ENCODE measurements at regions not wholly inside any gene's neighbourhood (a gene's known extent, or its start where the extent isn't known, plus 50 kb on each side); places are given as distances from the start of the nearest gene placed in this dataset.

GRCh38 chr3:117135207-117135606, 425.6 kb downstream of the TUSC7 start:
- no peaks in the 10 kb centered on the region for H3K27me3 ChIP-seq (ENCODE audit: insufficient read depth, low read length)
- no peak overlapping the region for H3K9ac ChIP-seq (ENCODE audit: low read depth, low read length)
- H3K4me3 ChIP-seq (ENCODE audit: low read length), result no peak overlapping the region
- no peak overlapping the region for H3K27ac ChIP-seq (ENCODE audit: low read length)
- H3K36me3 ChIP-seq (ENCODE audit: insufficient read depth, low read depth, low read length), result no peaks in the 10 kb centered on the region
- H3K4me1 ChIP-seq (ENCODE audit: insufficient read depth, low read length), result no peaks in the 10 kb centered on the region
- H3K9me3 ChIP-seq (ENCODE audit: insufficient read depth, low read depth, low read length), result no peaks in the 10 kb centered on the region

DNA sequence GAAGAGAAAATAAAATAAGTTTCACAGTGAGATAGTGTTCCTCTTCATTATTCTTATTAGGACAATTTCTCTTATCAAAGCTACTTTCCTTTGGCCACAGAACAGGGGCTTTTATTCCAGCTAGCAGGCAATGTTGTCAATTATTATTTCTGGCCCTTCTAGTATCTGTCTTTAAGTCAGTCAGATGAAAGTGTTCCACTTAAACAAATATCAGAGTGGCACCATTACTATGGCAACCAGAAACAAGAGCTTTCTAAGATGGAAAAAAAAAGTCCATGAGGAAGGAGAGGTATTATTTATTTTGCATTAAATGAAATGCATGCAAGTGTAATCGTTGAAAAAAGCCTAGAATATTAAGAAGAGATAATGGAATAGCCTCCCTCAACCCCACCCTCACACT, 426.4 kb downstream of the TUSC7 start:
- Histone ChIP-seq H3K9me3 (ENCODE audit: insufficient read depth, low read depth, low read length) (no peaks in the 10 kb centered on the region), H3K4me3 (ENCODE audit: low read length) (no peak overlapping the region), H3K9ac (ENCODE audit: low read depth, low read length) (no peak overlapping the region), H3K36me3 (ENCODE audit: insufficient read depth, low read depth, low read length) (no peaks in the 10 kb centered on the region), H3K4me1 (ENCODE audit: insufficient read depth, low read length) (no peaks in the 10 kb centered on the region), H3K27ac (ENCODE audit: low read length) (no peak overlapping the region), H3K27me3 (ENCODE audit: insufficient read depth, low read length) (no peaks in the 10 kb centered on the region)

DNA sequence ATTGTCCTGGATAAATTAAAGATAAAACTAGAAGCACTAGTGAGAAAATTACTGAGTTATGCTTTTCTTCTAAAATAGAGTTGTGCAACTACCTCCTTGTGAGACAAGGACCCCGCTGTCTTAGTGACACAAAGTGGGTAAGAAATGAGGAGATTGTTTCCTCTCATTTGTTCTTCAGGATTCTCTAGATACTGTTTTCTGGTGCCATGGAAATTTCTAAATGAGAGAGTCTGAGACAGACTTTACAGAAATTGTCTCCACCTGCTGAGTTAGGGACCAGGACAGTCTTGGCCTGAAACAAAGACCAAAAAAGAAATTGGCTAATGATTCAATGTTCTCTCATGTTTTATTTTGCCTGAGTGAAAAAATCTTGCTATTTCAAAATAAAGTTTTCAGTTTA, 427.5 kb downstream of the TUSC7 start:
- no peak overlapping the region for H3K27ac ChIP-seq (ENCODE audit: low read length)
- no peaks in the 10 kb centered on the region for H3K9me3 ChIP-seq (ENCODE audit: insufficient read depth, low read depth, low read length)
- no peak overlapping the region for H3K4me3 ChIP-seq (ENCODE audit: low read length)
- H3K27me3 ChIP-seq (ENCODE audit: insufficient read depth, low read length), result no peaks in the 10 kb centered on the region
- H3K36me3 ChIP-seq (ENCODE audit: insufficient read depth, low read depth, low read length), result no peaks in the 10 kb centered on the region
- H3K9ac ChIP-seq (ENCODE audit: low read depth, low read length), result no peak overlapping the region
- H3K4me1 ChIP-seq (ENCODE audit: insufficient read depth, low read length), result no peaks in the 10 kb centered on the region

DNA sequence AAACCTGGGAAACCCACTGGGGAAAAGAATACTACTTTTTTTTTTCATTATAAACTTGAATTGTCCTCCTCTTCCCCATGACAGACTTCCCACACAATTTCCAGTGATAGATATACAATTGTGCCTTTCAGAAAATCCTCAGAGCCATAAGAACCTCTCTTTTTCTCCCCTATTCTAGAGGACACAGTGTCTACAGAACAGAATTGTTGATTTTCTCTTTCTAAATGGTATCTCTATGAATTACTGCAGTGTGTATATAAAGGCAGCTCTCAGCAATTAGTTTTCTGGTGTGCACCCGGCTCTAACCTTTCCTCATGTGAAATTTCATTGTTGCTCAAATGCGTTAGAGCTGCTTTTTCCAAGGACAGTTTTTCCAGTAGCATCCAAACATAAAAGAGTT, 430.1 kb downstream of the TUSC7 start:
- no peaks in the 10 kb centered on the region for H3K4me1 ChIP-seq (ENCODE audit: insufficient read depth, low read length)

GRCh38 chr3:117141812-117142211, 432.2 kb downstream of the TUSC7 start:
- Histone ChIP-seq H3K36me3 (ENCODE audit: insufficient read depth, low read depth, low read length) (no peaks in the 10 kb centered on the region), H3K9ac (ENCODE audit: low read depth, low read length) (no peak overlapping the region), H3K27ac (ENCODE audit: low read length) (no peak overlapping the region), H3K4me1 (ENCODE audit: insufficient read depth, low read length) (peaks cover 7% of the 10 kb centered on the region; the same call in 1 of the 2 replicates), H3K9me3 (ENCODE audit: insufficient read depth, low read depth, low read length) (no peaks in the 10 kb centered on the region), H3K27me3 (ENCODE audit: insufficient read depth, low read length) (no peaks in the 10 kb centered on the region), H3K4me3 (ENCODE audit: low read length) (no peak overlapping the region)

More for the DNA sequence above, 430.1 kb downstream of the TUSC7 start:
- Histone ChIP-seq H3K9ac (ENCODE audit: low read depth, low read length) (no peak overlapping the region), H3K36me3 (ENCODE audit: insufficient read depth, low read depth, low read length) (no peaks in the 10 kb centered on the region), H3K9me3 (ENCODE audit: insufficient read depth, low read depth, low read length) (no peaks in the 10 kb centered on the region), H3K27ac (ENCODE audit: low read length) (no peak overlapping the region), H3K27me3 (ENCODE audit: insufficient read depth, low read length) (no peaks in the 10 kb centered on the region), H3K4me3 (ENCODE audit: low read length) (no peak overlapping the region)

GRCh38 chr3:117144853-117145252, 435.3 kb downstream of the TUSC7 start:
- Histone ChIP-seq H3K4me1 (ENCODE audit: insufficient read depth, low read length) (peaks cover 14% of the 10 kb centered on the region; the same call in 1 of the 2 replicates), H3K27me3 (ENCODE audit: insufficient read depth, low read length) (no peaks in the 10 kb centered on the region), H3K27ac (ENCODE audit: low read length) (no peak overlapping the region), H3K9me3 (ENCODE audit: insufficient read depth, low read depth, low read length) (no peaks in the 10 kb centered on the region), H3K36me3 (ENCODE audit: insufficient read depth, low read depth, low read length) (no peaks in the 10 kb centered on the region), H3K4me3 (ENCODE audit: low read length) (no peak overlapping the region), H3K9ac (ENCODE audit: low read depth, low read length) (no peak overlapping the region)

- H3K4me1 ChIP-seq (ENCODE audit: insufficient read depth, low read length), result peaks cover 16% of the 10 kb centered on the region; the same call in 1 of the 2 replicates
- H3K9ac ChIP-seq (ENCODE audit: low read depth, low read length), result no peak overlapping the region
- no peaks in the 10 kb centered on the region for H3K27me3 ChIP-seq (ENCODE audit: insufficient read depth, low read length)
- H3K27ac ChIP-seq (ENCODE audit: low read length), result no peak overlapping the region
- no peak overlapping the region for H3K4me3 ChIP-seq (ENCODE audit: low read length)
- no peaks in the 10 kb centered on the region for H3K9me3 ChIP-seq (ENCODE audit: insufficient read depth, low read depth, low read length)
- no peaks in the 10 kb centered on the region for H3K36me3 ChIP-seq (ENCODE audit: insufficient read depth, low read depth, low read length)
These were observed 436.1 kb downstream of the TUSC7 start for GRCh38 chr3:117145677-117146076.

- no peak overlapping the region for H3K4me3 ChIP-seq (ENCODE audit: low read length)
- H3K36me3 ChIP-seq (ENCODE audit: insufficient read depth, low read depth, low read length), result no peaks in the 10 kb centered on the region
- no peaks in the 10 kb centered on the region for H3K9me3 ChIP-seq (ENCODE audit: insufficient read depth, low read depth, low read length)
- no peak overlapping the region for H3K27ac ChIP-seq (ENCODE audit: low read length)
- H3K4me1 ChIP-seq (ENCODE audit: insufficient read depth, low read length), result peaks cover 16% of the 10 kb centered on the region; the same call in 1 of the 2 replicates
- H3K27me3 ChIP-seq (ENCODE audit: insufficient read depth, low read length), result no peaks in the 10 kb centered on the region
- no peak overlapping the region for H3K9ac ChIP-seq (ENCODE audit: low read depth, low read length)
These were observed 437.0 kb downstream of the TUSC7 start for GRCh38 chr3:117146571-117146970.

GRCh38 chr3:117149584-117149983, 440.0 kb downstream of the TUSC7 start:
- Histone ChIP-seq H3K27ac (ENCODE audit: low read length) (no peak overlapping the region), H3K9me3 (ENCODE audit: insufficient read depth, low read depth, low read length) (no peaks in the 10 kb centered on the region), H3K27me3 (ENCODE audit: insufficient read depth, low read length) (no peaks in the 10 kb centered on the region), H3K4me1 (ENCODE audit: insufficient read depth, low read length) (peaks cover 19% of the 10 kb centered on the region; the same call in 1 of the 2 replicates), H3K4me3 (ENCODE audit: low read length) (no peak overlapping the region), H3K36me3 (ENCODE audit: insufficient read depth, low read depth, low read length) (no peaks in the 10 kb centered on the region), H3K9ac (ENCODE audit: low read depth, low read length) (no peak overlapping the region)

DNA sequence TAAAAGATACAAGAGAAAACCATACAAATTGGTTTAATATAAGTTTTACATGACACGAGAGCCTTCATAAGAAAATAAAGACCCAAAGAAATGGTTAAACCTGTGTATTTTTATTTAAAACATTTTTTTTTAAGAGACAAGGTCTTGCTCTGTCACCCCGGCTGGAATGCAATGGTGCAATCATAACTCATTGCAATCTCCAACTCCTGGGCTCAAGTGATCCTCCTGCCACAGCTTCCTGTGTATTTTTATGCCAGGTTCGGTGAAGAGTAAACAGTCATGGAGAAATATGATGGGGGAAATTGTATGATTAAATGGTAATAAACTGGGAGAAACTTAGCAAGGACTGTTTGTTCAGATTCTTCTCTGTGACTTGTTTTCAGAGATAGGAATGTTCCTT, 441.0 kb downstream of the TUSC7 start:
- Histone ChIP-seq H3K4me1 (ENCODE audit: insufficient read depth, low read length) (peaks cover 19% of the 10 kb centered on the region; the same call in 1 of the 2 replicates), H3K4me3 (ENCODE audit: low read length) (no peak overlapping the region), H3K9me3 (ENCODE audit: insufficient read depth, low read depth, low read length) (no peaks in the 10 kb centered on the region), H3K36me3 (ENCODE audit: insufficient read depth, low read depth, low read length) (no peaks in the 10 kb centered on the region), H3K27me3 (ENCODE audit: insufficient read depth, low read length) (no peaks in the 10 kb centered on the region), H3K27ac (ENCODE audit: low read length) (no peak overlapping the region), H3K9ac (ENCODE audit: low read depth, low read length) (no peak overlapping the region)

DNA sequence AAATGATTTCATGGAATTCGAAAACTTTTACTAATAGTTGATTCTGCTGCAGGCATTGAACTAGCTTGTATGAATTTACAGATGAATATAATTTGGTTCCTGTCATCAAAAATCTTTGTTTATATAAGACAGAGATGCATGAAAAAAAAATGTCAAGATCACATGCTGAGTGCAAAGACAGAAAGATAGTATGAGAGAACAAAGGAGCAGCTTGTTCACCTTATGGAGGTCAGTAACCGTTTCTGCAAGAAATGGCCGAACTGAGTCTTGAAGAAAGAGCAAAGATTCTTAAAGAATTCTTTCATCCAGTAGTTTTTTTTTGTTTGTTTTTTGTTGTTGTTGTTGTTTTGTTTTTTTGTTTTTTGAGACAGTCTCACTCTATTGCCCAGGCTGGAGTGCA, 450.6 kb downstream of the TUSC7 start:
- H3K4me3 ChIP-seq (ENCODE audit: low read length), result no peak overlapping the region
- no peak overlapping the region for H3K27ac ChIP-seq (ENCODE audit: low read length)
- H3K9ac ChIP-seq (ENCODE audit: low read depth, low read length), result no peak overlapping the region
- no peaks in the 10 kb centered on the region; the same call in 1 of the 2 replicates for H3K4me1 ChIP-seq (ENCODE audit: insufficient read depth, low read length)
- H3K36me3 ChIP-seq (ENCODE audit: insufficient read depth, low read depth, low read length), result no peaks in the 10 kb centered on the region
- no peaks in the 10 kb centered on the region for H3K9me3 ChIP-seq (ENCODE audit: insufficient read depth, low read depth, low read length)
- H3K27me3 ChIP-seq (ENCODE audit: insufficient read depth, low read length), result no peaks in the 10 kb centered on the region

- Histone ChIP-seq H3K9ac (ENCODE audit: low read depth, low read length) (no peak overlapping the region), H3K36me3 (ENCODE audit: insufficient read depth, low read depth, low read length) (no peaks in the 10 kb centered on the region), H3K4me1 (ENCODE audit: insufficient read depth, low read length) (peaks cover 3% of the 10 kb centered on the region; the same call in 1 of the 2 replicates), H3K27ac (ENCODE audit: low read length) (no peak overlapping the region), H3K27me3 (ENCODE audit: insufficient read depth, low read length) (no peaks in the 10 kb centered on the region), H3K4me3 (ENCODE audit: low read length) (no peak overlapping the region), H3K9me3 (ENCODE audit: insufficient read depth, low read depth, low read length) (no peaks in the 10 kb centered on the region)
These were observed 452.2 kb downstream of the TUSC7 start for GRCh38 chr3:117161816-117162215.

Data from iPS-20b (cell line).